Calu3 (cell line): ENCODE measurements at regions not wholly inside any gene's neighbourhood (a gene's known extent, or its start where the extent isn't known, plus 50 kb on each side); places are given as distances from the start of the nearest gene placed in this dataset.

Source experiments
- BruUV-seq: library from RNA; stranded (reverse); fragments of 400-500 nt; replicated peaks from 2 replicates; lab custom pipeline; 2021; lab: Mats Ljungman, UMichigan
- CTCF ChIA-PET: fragments of 300-600 bp; sonication (Branson Sonifier 250); formaldehyde crosslinking; loops from one replicate; lab custom pipeline; 2022; ENCODE audit warnings: antibody characterized with exemption; lab: Charles Lee
- DNase-seq: peaks from one replicate; pipeline ENCODE4 v3.0.0; 2022
- H3K27ac Mint-ChIP-seq: one replicate; pipeline ENCODE4 v1.8.0; 2022; ENCODE audit warnings: mixed read lengths; ENCODE audit not compliant: unreplicated experiment
- H3K27me3 Mint-ChIP-seq: one replicate; pipeline ENCODE4 v1.8.0; 2022; ENCODE audit warnings: mixed read lengths; ENCODE audit not compliant: unreplicated experiment
- H3K36me3 Mint-ChIP-seq: one replicate; pipeline ENCODE4 v1.8.0; 2022; ENCODE audit warnings: mild to moderate bottlenecking, moderate library complexity, mixed read lengths; ENCODE audit not compliant: insufficient read depth, unreplicated experiment
- H3K4me1 Mint-ChIP-seq: one replicate; pipeline ENCODE4 v1.8.0; 2022; ENCODE audit warnings: mild to moderate bottlenecking, low read depth, mixed read lengths; ENCODE audit not compliant: unreplicated experiment
- H3K4me3 Mint-ChIP-seq: one replicate; pipeline ENCODE4 v1.8.0; 2022; ENCODE audit warnings: mild to moderate bottlenecking, low read depth, moderate library complexity, mixed read lengths; ENCODE audit not compliant: unreplicated experiment
- H3K9me3 Mint-ChIP-seq: one replicate; pipeline ENCODE4 v1.8.0; 2022; ENCODE audit warnings: low read depth, mixed read lengths; ENCODE audit not compliant: unreplicated experiment
- CTCF ChIP-seq: fragments of 200-600 bp; IDR thresholded peaks from one replicate; pipeline ENCODE4 v1.8.0; 2022; ENCODE audit warnings: antibody characterized with exemption; ENCODE audit not compliant: unreplicated experiment
- intact Hi-C: fragments of 100-400 bp; cut with micrococcal nuclease; formaldehyde crosslinking; loops from one replicate; pipeline ENCODE4 v1.10.0; 2022; ENCODE audit not compliant: unreplicated experiment

GRCh38 chr18:38038242-38038641, 472.6 kb upstream of the CELF4 start:
- BruUV-seq: no TSS peak
- TF ChIP-seq CTCF: no peak
- Mint-ChIP-seq H3K36me3 (no peaks in the 10 kb centered on the region), H3K27ac (no peak overlapping the region), H3K4me1 (no peaks in the 10 kb centered on the region), H3K9me3 (peaks cover 3% of the 10 kb centered on the region), H3K27me3 (peaks cover 92% of the 10 kb centered on the region), H3K4me3 (no peak overlapping the region)
- no peak for DNase-seq
- CTCF ChIA-PET: no interaction called here
- intact Hi-C loops: no loop called here

DNA sequence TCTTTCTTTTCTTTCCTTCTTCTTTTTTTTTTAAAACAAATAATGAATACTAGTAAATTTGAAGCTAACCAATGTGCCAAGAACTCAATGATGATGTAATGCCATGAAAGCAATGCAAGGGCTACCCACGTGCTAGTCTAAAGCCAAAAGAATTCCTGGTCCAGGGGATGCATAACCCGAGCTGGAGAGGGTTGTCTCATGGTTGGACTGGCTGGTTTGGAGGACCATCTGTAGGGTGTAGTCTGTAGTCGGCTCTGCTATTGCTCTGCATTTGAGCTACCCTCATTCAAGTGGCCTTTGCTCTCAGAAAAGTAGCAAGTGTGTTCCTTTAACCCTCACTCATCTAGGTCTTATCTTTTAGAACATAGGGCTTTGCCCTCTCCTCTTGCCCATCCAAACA, 469.6 kb upstream of the CELF4 start:
- H3K36me3 Mint-ChIP-seq: no peaks in the 10 kb centered on the region
- CTCF ChIA-PET: no interaction called here
- BruUV-seq: no TSS peak
- H3K27ac Mint-ChIP-seq: no peak overlapping the region
- TF ChIP-seq CTCF: no peak
- peaks cover 84% of the 10 kb centered on the region for H3K27me3 Mint-ChIP-seq
- DNase-seq: no peak
- H3K4me3 Mint-ChIP-seq: no peak overlapping the region
- H3K9me3 Mint-ChIP-seq: peaks cover 3% of the 10 kb centered on the region
- no peaks in the 10 kb centered on the region for H3K4me1 Mint-ChIP-seq
- intact Hi-C loops: no loop called here

DNA sequence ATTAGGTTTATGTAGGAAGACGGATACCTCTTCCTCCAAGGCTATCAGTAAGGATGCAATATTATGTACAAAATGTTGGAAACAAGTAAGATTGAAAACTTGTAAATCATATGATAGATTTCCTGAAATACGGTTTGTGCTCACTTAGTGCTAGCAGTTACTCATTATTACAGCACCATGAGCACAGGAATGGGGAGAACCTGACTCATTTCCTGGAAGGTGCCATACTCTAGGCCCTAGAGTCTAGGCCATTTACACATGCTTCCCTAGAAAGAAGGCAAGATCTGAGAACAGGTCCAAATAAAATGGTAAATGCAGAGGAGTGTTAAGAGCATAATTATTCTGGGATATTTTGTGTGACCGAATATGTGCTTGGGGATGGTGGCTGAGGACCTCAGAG, 467.7 kb upstream of the CELF4 start:
- H3K27me3 Mint-ChIP-seq: peaks cover 84% of the 10 kb centered on the region
- no peak overlapping the region for H3K27ac Mint-ChIP-seq
- no peak overlapping the region for H3K4me3 Mint-ChIP-seq
- BruUV-seq: no TSS peak
- DNase-seq: no peak
- no peak for TF ChIP-seq CTCF
- no peaks in the 10 kb centered on the region for H3K36me3 Mint-ChIP-seq
- intact Hi-C loops: no loop called here
- peaks cover 3% of the 10 kb centered on the region for H3K9me3 Mint-ChIP-seq
- H3K4me1 Mint-ChIP-seq: no peaks in the 10 kb centered on the region
- CTCF ChIA-PET: no interaction called here

DNA sequence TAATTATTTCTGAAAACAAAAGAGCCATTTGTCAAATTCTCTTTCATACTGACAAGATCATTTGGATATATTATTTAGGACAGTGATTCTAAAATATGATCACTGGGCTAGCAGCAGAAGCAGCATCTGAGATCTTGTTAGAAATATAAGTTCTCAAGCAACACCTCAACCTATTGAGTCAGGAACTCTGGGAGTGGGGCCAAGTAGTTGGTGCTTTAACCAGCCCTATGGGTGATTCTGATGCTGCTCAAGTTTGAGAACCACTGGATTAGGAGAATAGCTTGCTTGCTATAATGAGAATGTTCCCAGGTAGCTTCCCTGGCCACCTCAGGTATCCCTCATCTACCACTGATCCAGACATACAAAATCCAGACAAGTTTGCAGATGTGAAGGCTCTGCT, 466.9 kb upstream of the CELF4 start:
- no peak for DNase-seq
- H3K4me1 Mint-ChIP-seq: no peaks in the 10 kb centered on the region
- H3K27ac Mint-ChIP-seq: no peak overlapping the region
- intact Hi-C loops: no loop called here
- no peaks in the 10 kb centered on the region for H3K36me3 Mint-ChIP-seq
- H3K4me3 Mint-ChIP-seq: no peak overlapping the region
- peaks cover 90% of the 10 kb centered on the region for H3K27me3 Mint-ChIP-seq
- no TSS peak for BruUV-seq
- TF ChIP-seq CTCF: no peak
- H3K9me3 Mint-ChIP-seq: peaks cover 3% of the 10 kb centered on the region
- CTCF ChIA-PET: interaction anchor here (0.7 kb wide), 1 partner anchor 105 kb away, joined by 3 read pairs; no protein-coding TSS in a partner anchor
